Caco-2 (cell line): ENCODE measurements at regions not wholly inside any gene's neighbourhood (a gene's known extent, or its start where the extent isn't known, plus 50 kb on each side); places are given as distances from the start of the nearest gene placed in this dataset.

Source experiments
- BruUV-seq: library from RNA; stranded (reverse); fragments of 400-500 nt; replicated peaks from 2 replicates; lab custom pipeline; 2021; lab: Mats Ljungman, UMichigan
- CTCF ChIA-PET: fragments of 300-600 bp; sonication (Branson Sonifier 250); formaldehyde crosslinking; loops from one replicate; lab custom pipeline; 2022; ENCODE audit warnings: antibody characterized with exemption; lab: Charles Lee
- POLR2A ChIA-PET: fragments of 300-600 bp; sonication (Branson Sonifier 250); formaldehyde crosslinking; loops from one replicate; lab custom pipeline; 2022; ENCODE audit warnings: antibody characterized with exemption; lab: Charles Lee
- DNase-seq, 2 experiments: peaks; one replicate each; pipeline versions ENCODE4 v3.0.0 to v3.0.0-alpha.2; 2020 to 2022
- H3K27me3 ChIP-seq: replicated peaks from 2 replicates; pipeline ENCODE4 v1.6.0; 2011; ENCODE audit warnings: low read length; ENCODE audit not compliant: control insufficient read depth, insufficient read depth
- H3K36me3 ChIP-seq: 2 replicates; pipeline ENCODE4 v1.5.1; 2011; ENCODE audit warnings: low read length; ENCODE audit not compliant: control insufficient read depth, insufficient read depth
- H3K4me1 ChIP-seq: fragments of 250-450 bp; sonication (Bioruptor Pico); 2 replicates; pipeline ENCODE4 v1.5.1; 2020; ENCODE audit warnings: mild to moderate bottlenecking
- H3K4me3 ChIP-seq: 2 replicates; pipeline ENCODE4 v1.5.1; 2011; ENCODE audit warnings: low read depth, mild to moderate bottlenecking, control low read depth, low read length
- H3K9me3 ChIP-seq: fragments of 250-450 bp; sonication (Bioruptor Pico); 2 replicates; pipeline ENCODE4 v1.5.1; 2020; ENCODE audit warnings: mild to moderate bottlenecking, moderate library complexity
- H3K27ac Mint-ChIP-seq: one replicate; pipeline ENCODE4 v1.8.0; 2022; ENCODE audit warnings: mixed read lengths; ENCODE audit not compliant: unreplicated experiment
- H3K27me3 Mint-ChIP-seq: one replicate; pipeline ENCODE4 v1.8.0; 2022; ENCODE audit warnings: mixed read lengths; ENCODE audit not compliant: insufficient read depth, unreplicated experiment
- H3K36me3 Mint-ChIP-seq: one replicate; pipeline ENCODE4 v1.8.0; 2022; ENCODE audit warnings: mild to moderate bottlenecking, mixed read lengths; ENCODE audit not compliant: insufficient read depth, unreplicated experiment
- H3K4me1 Mint-ChIP-seq: one replicate; pipeline ENCODE4 v1.8.0; 2022; ENCODE audit warnings: low read depth, mixed read lengths; ENCODE audit not compliant: unreplicated experiment
- H3K4me3 Mint-ChIP-seq: one replicate; pipeline ENCODE4 v1.8.0; 2022; ENCODE audit warnings: mild to moderate bottlenecking, moderate library complexity, mixed read lengths; ENCODE audit not compliant: unreplicated experiment
- H3K9me3 Mint-ChIP-seq: one replicate; pipeline ENCODE4 v1.8.0; 2022; ENCODE audit warnings: mixed read lengths; ENCODE audit not compliant: unreplicated experiment
- intact Hi-C: fragments of 100-400 bp; cut with micrococcal nuclease; formaldehyde crosslinking; loops from one replicate; pipeline ENCODE4 v1.10.0; 2022; ENCODE audit not compliant: unreplicated experiment
- TF ChIP-seq, protein P1 (sequence below), 2 experiments: fragments of 200-600 bp in 1 of 2; IDR thresholded peaks; 1 replicate in 1 of 2; 2 replicates in 1 of 2; pipeline versions ENCODE4 v1.5.1 to v1.8.0; 2011 to 2022; ENCODE audit warnings: antibody characterized with exemption in 1 of 2, control low read depth in 1 of 2, inconsistent platforms in 1 of 2, low read depth in 1 of 2, low read length in 1 of 2, mild to moderate bottlenecking in 1 of 2, moderate library complexity in 1 of 2; ENCODE audit not compliant: insufficient read depth in 1 of 2, severe bottlenecking in 1 of 2, unreplicated experiment in 1 of 2

DNA sequence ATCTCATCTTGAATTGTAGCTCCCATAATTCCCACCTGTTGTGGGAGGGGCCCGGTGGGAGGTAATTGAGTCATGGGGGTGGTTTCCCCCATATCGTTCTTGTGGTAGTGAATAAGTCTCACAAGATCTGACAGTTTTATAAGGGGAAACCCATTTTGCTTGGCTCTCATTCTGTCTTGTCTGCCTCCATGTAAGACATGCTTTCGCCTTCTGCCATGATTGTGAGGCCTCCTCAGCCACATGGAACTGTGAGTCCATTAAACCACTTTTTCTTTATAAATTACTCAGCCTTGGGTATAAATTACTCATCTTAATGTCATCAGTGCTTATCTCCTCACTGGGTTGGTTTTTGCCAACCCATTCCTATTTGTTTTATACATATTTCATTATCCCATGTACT is 142.0 kb upstream of the GMDS start:
- Histone ChIP-seq H3K4me3 (no peak overlapping the region), H3K4me1 (no peaks in the 10 kb centered on the region), H3K36me3 (no peaks in the 10 kb centered on the region), H3K27me3 (no peaks in the 10 kb centered on the region), H3K9me3 (no peaks in the 10 kb centered on the region)
- no peak for DNase-seq
- intact Hi-C loops = no loop called here
- no TSS peak for BruUV-seq
- Mint-ChIP-seq H3K36me3 (no peaks in the 10 kb centered on the region), H3K27ac (no peak overlapping the region), H3K9me3 (peaks cover 9% of the 10 kb centered on the region), H3K4me1 (no peaks in the 10 kb centered on the region), H3K4me3 (no peak overlapping the region), H3K27me3 (no peaks in the 10 kb centered on the region)
- CTCF ChIA-PET = no interaction called here
- TF ChIP-seq, protein P1, sequence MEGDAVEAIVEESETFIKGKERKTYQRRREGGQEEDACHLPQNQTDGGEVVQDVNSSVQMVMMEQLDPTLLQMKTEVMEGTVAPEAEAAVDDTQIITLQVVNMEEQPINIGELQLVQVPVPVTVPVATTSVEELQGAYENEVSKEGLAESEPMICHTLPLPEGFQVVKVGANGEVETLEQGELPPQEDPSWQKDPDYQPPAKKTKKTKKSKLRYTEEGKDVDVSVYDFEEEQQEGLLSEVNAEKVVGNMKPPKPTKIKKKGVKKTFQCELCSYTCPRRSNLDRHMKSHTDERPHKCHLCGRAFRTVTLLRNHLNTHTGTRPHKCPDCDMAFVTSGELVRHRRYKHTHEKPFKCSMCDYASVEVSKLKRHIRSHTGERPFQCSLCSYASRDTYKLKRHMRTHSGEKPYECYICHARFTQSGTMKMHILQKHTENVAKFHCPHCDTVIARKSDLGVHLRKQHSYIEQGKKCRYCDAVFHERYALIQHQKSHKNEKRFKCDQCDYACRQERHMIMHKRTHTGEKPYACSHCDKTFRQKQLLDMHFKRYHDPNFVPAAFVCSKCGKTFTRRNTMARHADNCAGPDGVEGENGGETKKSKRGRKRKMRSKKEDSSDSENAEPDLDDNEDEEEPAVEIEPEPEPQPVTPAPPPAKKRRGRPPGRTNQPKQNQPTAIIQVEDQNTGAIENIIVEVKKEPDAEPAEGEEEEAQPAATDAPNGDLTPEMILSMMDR (IDR thresholded peaks at IDR 0.05; ENCODE audit: insufficient read depth in 1 of 2, low read depth in 1 of 2, low read length in 1 of 2, severe bottlenecking in 1 of 2, unreplicated experiment in 1 of 2) = no peak
- POLR2A ChIA-PET = no interaction called here

DNA sequence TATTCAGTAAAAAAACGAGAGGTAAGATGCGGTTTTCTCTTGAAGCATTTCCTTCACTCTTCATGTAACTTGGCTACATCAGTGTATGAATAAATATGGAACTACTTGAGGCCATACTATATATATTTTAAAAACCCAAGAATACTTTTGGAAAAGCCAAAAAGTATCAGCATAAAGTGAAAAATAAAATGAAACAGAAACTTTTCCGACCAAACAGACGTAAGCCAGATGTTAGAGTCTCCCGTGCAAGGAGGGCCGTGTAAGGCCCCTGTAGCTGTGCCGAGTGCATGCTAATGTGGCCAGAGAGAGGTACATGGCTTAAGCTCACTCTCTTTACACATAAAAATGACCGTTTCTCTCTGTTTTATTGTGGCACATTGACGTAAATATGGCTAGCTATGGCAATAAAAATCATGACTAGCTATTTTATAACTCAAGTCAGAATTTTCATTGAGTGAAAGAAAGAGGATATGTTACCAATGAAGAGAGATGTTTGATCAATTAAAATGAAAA is 140.1 kb upstream of the GMDS start:
- intact Hi-C loops = no loop called here
- H3K4me1 Mint-ChIP-seq = no peaks in the 10 kb centered on the region
- Histone ChIP-seq H3K4me3 (no peak overlapping the region), H3K36me3 (no peaks in the 10 kb centered on the region), H3K9me3 (no peaks in the 10 kb centered on the region), H3K27me3 (no peaks in the 10 kb centered on the region), H3K4me1 (no peaks in the 10 kb centered on the region)
- no peak for DNase-seq
- no peaks in the 10 kb centered on the region for H3K36me3 Mint-ChIP-seq
- H3K9me3 Mint-ChIP-seq = peaks cover 9% of the 10 kb centered on the region
- no peak overlapping the region for H3K27ac Mint-ChIP-seq
- POLR2A ChIA-PET = no interaction called here
- H3K27me3 Mint-ChIP-seq = no peaks in the 10 kb centered on the region
- CTCF ChIA-PET = no interaction called here
- BruUV-seq = no TSS peak
- TF ChIP-seq, protein P1 (IDR thresholded peaks at IDR 0.05; ENCODE audit: insufficient read depth in 1 of 2, low read depth in 1 of 2, low read length in 1 of 2, severe bottlenecking in 1 of 2, unreplicated experiment in 1 of 2) = no peak
- no peak overlapping the region for H3K4me3 Mint-ChIP-seq

- ChIA-PET POLR2A (interaction anchor here (0.7 kb wide), 1 partner anchor 768 kb away, joined by 4 read pairs; no protein-coding TSS in a partner anchor), CTCF (no interaction called here)
- no peaks in the 10 kb centered on the region for H3K36me3 ChIP-seq
- intact Hi-C loops = no loop called here
- no peak overlapping the region for H3K27ac Mint-ChIP-seq
- no peaks in the 10 kb centered on the region for H3K4me1 ChIP-seq
- no peaks in the 10 kb centered on the region for H3K9me3 ChIP-seq
- TF ChIP-seq, protein P1 (IDR thresholded peaks at IDR 0.05; ENCODE audit: insufficient read depth in 1 of 2, low read depth in 1 of 2, low read length in 1 of 2, severe bottlenecking in 1 of 2, unreplicated experiment in 1 of 2) = no peak
- H3K4me1 Mint-ChIP-seq = no peaks in the 10 kb centered on the region
- peaks cover 9% of the 10 kb centered on the region for H3K9me3 Mint-ChIP-seq
- H3K27me3 Mint-ChIP-seq = no peaks in the 10 kb centered on the region
- DNase-seq = no peak
- no peak overlapping the region for H3K4me3 Mint-ChIP-seq
- BruUV-seq = no TSS peak
- no peaks in the 10 kb centered on the region for H3K27me3 ChIP-seq
- no peaks in the 10 kb centered on the region for H3K36me3 Mint-ChIP-seq
- no peak overlapping the region for H3K4me3 ChIP-seq
Measured at GRCh38 chr6:2384528-2384927, 139.1 kb upstream of the GMDS start.
